ENCODE measurements at regions not wholly inside any gene's neighbourhood (a gene's known extent, or its start where the extent isn't known, plus 50 kb on each side); places are given as distances from the start of the nearest gene placed in this dataset.

- TF ChIP-seq CTCF (IDR thresholded peaks at IDR 0.05) (no peak), REST (IDR thresholded peaks at IDR 0.05; ENCODE audit: insufficient read depth in 1 of 2, low read depth in 2 of 2, low read length in 1 of 2) (no peak), POLR2AphosphoS5 (IDR thresholded peaks at IDR 0.05; ENCODE audit: low read depth, low read length) (no peak), TCF7L2 (IDR thresholded peaks at IDR 0.05; ENCODE audit: low read depth, low read length) (no peak), SIN3A (IDR thresholded peaks at IDR 0.05; ENCODE audit: borderline replicate concordance, insufficient read depth, low read depth, low read length) (no peak)
Measured at GRCh38 chrX:13934731-13935130, 95.0 kb downstream of the GEMIN8 start.
